ENCODE measurements at regions not wholly inside any gene's neighbourhood (a gene's known extent, or its start where the extent isn't known, plus 50 kb on each side); places are given as distances from the start of the nearest gene placed in this dataset.

GRCh38 chr10:47239211-47239610, 60.8 kb upstream of the GDF10 start:
- H3K4me1 ChIP-seq (ENCODE audit: insufficient read depth, low read length): peaks cover 3% of the 10 kb centered on the region
- H3K27me3 ChIP-seq (ENCODE audit: insufficient read depth, low read length): no peaks in the 10 kb centered on the region
- no peaks in the 10 kb centered on the region for H3K9me3 ChIP-seq (ENCODE audit: low read depth, low read length)
- H3K4me3 ChIP-seq (ENCODE audit: low read length): no peak overlapping the region

GRCh38 chr10:47240173-47240572, 59.8 kb upstream of the GDF10 start:
- no peak overlapping the region for H3K4me3 ChIP-seq (ENCODE audit: low read length)
- peaks cover 5% of the 10 kb centered on the region for H3K4me1 ChIP-seq (ENCODE audit: insufficient read depth, low read length)
- H3K9me3 ChIP-seq (ENCODE audit: low read depth, low read length): no peaks in the 10 kb centered on the region
- H3K27me3 ChIP-seq (ENCODE audit: insufficient read depth, low read length): no peaks in the 10 kb centered on the region

GRCh38 chr10:47241256-47241655, 58.7 kb upstream of the GDF10 start:
- no peaks in the 10 kb centered on the region for H3K9me3 ChIP-seq (ENCODE audit: low read depth, low read length)

GRCh38 chr10:47241946-47242867, 57.8 kb upstream of the GDF10 start:
- Histone ChIP-seq H3K27me3 (ENCODE audit: insufficient read depth, low read length) (no peaks in the 10 kb centered on the region), H3K9me3 (ENCODE audit: low read depth, low read length) (no peaks in the 10 kb centered on the region), H3K4me1 (ENCODE audit: insufficient read depth, low read length) (peaks cover 5% of the 10 kb centered on the region), H3K4me3 (ENCODE audit: low read length) (no peak overlapping the region)

More at GRCh38 chr10:47241256-47241655, 58.7 kb upstream of the GDF10 start:
- no peaks in the 10 kb centered on the region for H3K27me3 ChIP-seq (ENCODE audit: insufficient read depth, low read length)
- H3K4me3 ChIP-seq (ENCODE audit: low read length): no peak overlapping the region
- peaks cover 5% of the 10 kb centered on the region for H3K4me1 ChIP-seq (ENCODE audit: insufficient read depth, low read length)

GRCh38 chr10:47243356-47243755, 56.6 kb upstream of the GDF10 start:
- H3K4me1 ChIP-seq (ENCODE audit: insufficient read depth, low read length): peaks cover 5% of the 10 kb centered on the region
- no peaks in the 10 kb centered on the region for H3K27me3 ChIP-seq (ENCODE audit: insufficient read depth, low read length)
- no peaks in the 10 kb centered on the region for H3K9me3 ChIP-seq (ENCODE audit: low read depth, low read length)

GRCh38 chr10:47243791-47244190, 56.2 kb upstream of the GDF10 start:
- Histone ChIP-seq H3K4me3 (ENCODE audit: low read length) (no peak overlapping the region), H3K4me1 (ENCODE audit: insufficient read depth, low read length) (peaks cover 5% of the 10 kb centered on the region), H3K27me3 (ENCODE audit: insufficient read depth, low read length) (no peaks in the 10 kb centered on the region), H3K9me3 (ENCODE audit: low read depth, low read length) (no peaks in the 10 kb centered on the region)

More at GRCh38 chr10:47243356-47243755, 56.6 kb upstream of the GDF10 start:
- no peak overlapping the region for H3K4me3 ChIP-seq (ENCODE audit: low read length)

GRCh38 chr10:47244560-47245500, 55.2 kb upstream of the GDF10 start:
- H3K4me3 ChIP-seq (ENCODE audit: low read length): no peak overlapping the region
- peaks cover 5% of the 10 kb centered on the region for H3K4me1 ChIP-seq (ENCODE audit: insufficient read depth, low read length)
- H3K9me3 ChIP-seq (ENCODE audit: low read depth, low read length): no peaks in the 10 kb centered on the region
- H3K27me3 ChIP-seq (ENCODE audit: insufficient read depth, low read length): no peaks in the 10 kb centered on the region

- Histone ChIP-seq H3K4me1 (ENCODE audit: insufficient read depth, low read length) (peaks cover 5% of the 10 kb centered on the region), H3K27me3 (ENCODE audit: insufficient read depth, low read length) (no peaks in the 10 kb centered on the region), H3K4me3 (ENCODE audit: low read length) (no peak overlapping the region), H3K9me3 (ENCODE audit: low read depth, low read length) (no peaks in the 10 kb centered on the region)
Observed at GRCh38 chr10:47245731-47246350, 54.2 kb upstream of the GDF10 start.

GRCh38 chr10:47246406-47247147, 53.4 kb upstream of the GDF10 start:
- H3K9me3 ChIP-seq (ENCODE audit: low read depth, low read length): no peaks in the 10 kb centered on the region
- H3K4me3 ChIP-seq (ENCODE audit: low read length): no peak overlapping the region
- peaks cover 5% of the 10 kb centered on the region for H3K4me1 ChIP-seq (ENCODE audit: insufficient read depth, low read length)
- no peaks in the 10 kb centered on the region for H3K27me3 ChIP-seq (ENCODE audit: insufficient read depth, low read length)

- H3K9me3 ChIP-seq (ENCODE audit: low read depth, low read length): no peaks in the 10 kb centered on the region
- H3K4me3 ChIP-seq (ENCODE audit: low read length): no peak overlapping the region
- H3K4me1 ChIP-seq (ENCODE audit: insufficient read depth, low read length): peaks cover 5% of the 10 kb centered on the region
- H3K27me3 ChIP-seq (ENCODE audit: insufficient read depth, low read length): no peaks in the 10 kb centered on the region
Observed at GRCh38 chr10:47247148-47248059, 52.6 kb upstream of the GDF10 start.

GRCh38 chr10:47248386-47249090, 51.5 kb upstream of the GDF10 start:
- no peaks in the 10 kb centered on the region for H3K9me3 ChIP-seq (ENCODE audit: low read depth, low read length)
- no peak overlapping the region for H3K4me3 ChIP-seq (ENCODE audit: low read length)
- peaks cover 5% of the 10 kb centered on the region for H3K4me1 ChIP-seq (ENCODE audit: insufficient read depth, low read length)
- H3K27me3 ChIP-seq (ENCODE audit: insufficient read depth, low read length): no peaks in the 10 kb centered on the region

GRCh38 chr10:47249881-47250280, 50.1 kb upstream of the GDF10 start:
- Histone ChIP-seq H3K27me3 (ENCODE audit: insufficient read depth, low read length) (no peaks in the 10 kb centered on the region), H3K9me3 (ENCODE audit: low read depth, low read length) (no peaks in the 10 kb centered on the region), H3K4me3 (ENCODE audit: low read length) (no peak overlapping the region), H3K4me1 (ENCODE audit: insufficient read depth, low read length) (peaks cover 9% of the 10 kb centered on the region)

All from mononuclear cell (primary cell).